ENCODE measurements at regions not wholly inside any gene's neighbourhood (a gene's known extent, or its start where the extent isn't known, plus 50 kb on each side); places are given as distances from the start of the nearest gene placed in this dataset.

DNA sequence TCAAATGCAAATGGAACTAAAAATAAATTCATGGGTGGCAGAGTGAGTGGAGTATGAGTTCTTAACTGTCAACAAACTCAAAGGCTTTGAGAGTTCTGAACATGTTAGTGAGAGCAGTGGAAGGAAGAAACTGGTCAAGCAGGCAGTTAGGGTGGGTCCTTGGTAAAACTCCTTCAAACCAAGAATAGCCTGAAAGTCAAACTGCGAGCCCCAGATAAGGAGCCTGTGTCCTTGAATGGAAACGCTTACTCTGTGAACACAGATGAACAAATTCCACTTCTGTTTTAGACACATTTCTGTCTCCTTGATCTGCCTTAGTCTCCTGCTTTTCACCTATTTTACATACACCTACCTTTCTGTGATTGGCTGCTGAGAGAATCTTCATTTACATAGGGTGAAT lies 129.4 kb upstream of the PCDH18 start:
- no peaks in the 10 kb centered on the region for H3K36me3 Mint-ChIP-seq
- no peak overlapping the region for H3K27ac Mint-ChIP-seq
- Histone ChIP-seq H3K9ac (ENCODE audit: insufficient read depth, low read length, poor library complexity, severe bottlenecking) (no peak overlapping the region), H3K4me1 (ENCODE audit: control insufficient read depth in 1 of 2, insufficient read depth in 2 of 2, low read length in 2 of 2) (no peaks in the 10 kb centered on the region), H4K20me1 (ENCODE audit: insufficient read depth, low read length) (no peaks in the 10 kb centered on the region), H3K36me3 (replicated peaks in 1 of 2; ENCODE audit: control insufficient read depth in 1 of 2, insufficient read depth in 2 of 2, low read length in 2 of 2) (no peaks in the 10 kb centered on the region), H3K4me3 (replicated peaks in 1 of 3; ENCODE audit: low read depth in 2 of 3, low read length in 3 of 3) (no peak overlapping the region), H2AFZ (ENCODE audit: insufficient read depth, low read depth, low read length, poor library complexity, severe bottlenecking) (no peak overlapping the region), H3K79me2 (ENCODE audit: insufficient read depth, low read length) (no peaks in the 10 kb centered on the region), H3K27ac (ENCODE audit: low read depth in 1 of 2, low read length in 2 of 2) (no peak overlapping the region), H3K4me2 (replicated peaks; ENCODE audit: extremely low read depth, low read length, poor library complexity, severe bottlenecking) (no peak overlapping the region), H3K9me3 (replicated peaks in 1 of 2; ENCODE audit: control insufficient read depth in 1 of 2, insufficient read depth in 1 of 2, low read length in 2 of 2) (no peaks in the 10 kb centered on the region), H3K27me3 (ENCODE audit: control insufficient read depth in 2 of 2, insufficient read depth in 2 of 2, low read length in 2 of 2) (no peaks in the 10 kb centered on the region)
- WGBS (ENCODE audit: insufficient coverage), result 86% methylated on average over 2 of the region's 2 CpGs
- no peak overlapping the region for H3K4me3 Mint-ChIP-seq
- DNase-seq, result no peak
- H3K9me3 Mint-ChIP-seq, result peaks cover 0 to 3% (median 0%) of the 10 kb centered on the region in 7 donors
- peaks cover 0 to 2% (median 0%) of the 10 kb centered on the region in 3 donors for H3K27me3 Mint-ChIP-seq (ENCODE audit: low read depth in 3 of 3)
- no peaks in the 10 kb centered on the region for H3K4me1 Mint-ChIP-seq
- intact Hi-C loops (cut with micrococcal nuclease), result no loop called here
- TF ChIP-seq, protein P1, sequence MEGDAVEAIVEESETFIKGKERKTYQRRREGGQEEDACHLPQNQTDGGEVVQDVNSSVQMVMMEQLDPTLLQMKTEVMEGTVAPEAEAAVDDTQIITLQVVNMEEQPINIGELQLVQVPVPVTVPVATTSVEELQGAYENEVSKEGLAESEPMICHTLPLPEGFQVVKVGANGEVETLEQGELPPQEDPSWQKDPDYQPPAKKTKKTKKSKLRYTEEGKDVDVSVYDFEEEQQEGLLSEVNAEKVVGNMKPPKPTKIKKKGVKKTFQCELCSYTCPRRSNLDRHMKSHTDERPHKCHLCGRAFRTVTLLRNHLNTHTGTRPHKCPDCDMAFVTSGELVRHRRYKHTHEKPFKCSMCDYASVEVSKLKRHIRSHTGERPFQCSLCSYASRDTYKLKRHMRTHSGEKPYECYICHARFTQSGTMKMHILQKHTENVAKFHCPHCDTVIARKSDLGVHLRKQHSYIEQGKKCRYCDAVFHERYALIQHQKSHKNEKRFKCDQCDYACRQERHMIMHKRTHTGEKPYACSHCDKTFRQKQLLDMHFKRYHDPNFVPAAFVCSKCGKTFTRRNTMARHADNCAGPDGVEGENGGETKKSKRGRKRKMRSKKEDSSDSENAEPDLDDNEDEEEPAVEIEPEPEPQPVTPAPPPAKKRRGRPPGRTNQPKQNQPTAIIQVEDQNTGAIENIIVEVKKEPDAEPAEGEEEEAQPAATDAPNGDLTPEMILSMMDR (IDR thresholded peaks at IDR 0.05), result no peak

DNA sequence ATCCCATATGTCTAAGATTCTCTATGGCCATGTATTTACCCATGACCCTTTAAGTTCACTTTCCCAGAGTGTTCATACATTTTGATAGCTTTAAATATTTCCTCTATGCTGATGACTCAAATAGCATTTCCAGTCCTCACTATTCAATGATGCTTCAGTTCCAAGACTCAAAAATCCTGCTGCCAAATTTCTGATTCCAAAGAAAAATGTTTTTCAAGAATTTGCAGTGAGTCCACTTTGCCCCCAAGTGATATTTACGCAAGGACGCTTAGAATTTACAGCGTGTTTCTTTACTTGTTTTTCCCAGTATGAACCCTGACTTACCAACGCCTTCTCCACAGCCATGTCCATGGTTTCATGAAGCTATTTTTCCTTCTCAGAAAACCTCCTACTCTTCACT lies 127.9 kb upstream of the PCDH18 start:
- TF ChIP-seq, protein P1 (IDR thresholded peaks at IDR 0.05), result no peak
- Histone ChIP-seq H2AFZ (ENCODE audit: insufficient read depth, low read depth, low read length, poor library complexity, severe bottlenecking) (no peak overlapping the region), H3K9ac (ENCODE audit: insufficient read depth, low read length, poor library complexity, severe bottlenecking) (no peak overlapping the region), H3K79me2 (ENCODE audit: insufficient read depth, low read length) (no peaks in the 10 kb centered on the region), H3K36me3 (replicated peaks in 1 of 2; ENCODE audit: control insufficient read depth in 1 of 2, insufficient read depth in 2 of 2, low read length in 2 of 2) (no peaks in the 10 kb centered on the region), H3K9me3 (replicated peaks in 1 of 2; ENCODE audit: control insufficient read depth in 1 of 2, insufficient read depth in 1 of 2, low read length in 2 of 2) (no peaks in the 10 kb centered on the region), H4K20me1 (ENCODE audit: insufficient read depth, low read length) (no peaks in the 10 kb centered on the region), H3K4me2 (replicated peaks; ENCODE audit: extremely low read depth, low read length, poor library complexity, severe bottlenecking) (no peak overlapping the region), H3K27me3 (ENCODE audit: control insufficient read depth in 2 of 2, insufficient read depth in 2 of 2, low read length in 2 of 2) (no peaks in the 10 kb centered on the region), H3K27ac (ENCODE audit: low read depth in 1 of 2, low read length in 2 of 2) (no peak overlapping the region), H3K4me1 (ENCODE audit: control insufficient read depth in 1 of 2, insufficient read depth in 2 of 2, low read length in 2 of 2) (no peaks in the 10 kb centered on the region), H3K4me3 (replicated peaks in 1 of 3; ENCODE audit: low read depth in 2 of 3, low read length in 3 of 3) (no peak overlapping the region)
- Mint-ChIP-seq H3K4me3 (no peak overlapping the region), H3K27ac (no peak overlapping the region), H3K27me3 (ENCODE audit: low read depth in 3 of 3) (peaks cover 0 to 2% (median 0%) of the 10 kb centered on the region in 3 donors), H3K4me1 (no peaks in the 10 kb centered on the region), H3K9me3 (peaks cover 0 to 3% (median 0%) of the 10 kb centered on the region in 7 donors), H3K36me3 (no peaks in the 10 kb centered on the region)
- DNase-seq, result no peak
- 100% methylated on average over 4 of the region's 4 CpGs for WGBS (ENCODE audit: insufficient coverage)
- intact Hi-C loops (cut with micrococcal nuclease), result no loop called here
